ENCODE measurements at regions not wholly inside any gene's neighbourhood (a gene's known extent, or its start where the extent isn't known, plus 50 kb on each side); places are given as distances from the start of the nearest gene placed in this dataset.

DNA sequence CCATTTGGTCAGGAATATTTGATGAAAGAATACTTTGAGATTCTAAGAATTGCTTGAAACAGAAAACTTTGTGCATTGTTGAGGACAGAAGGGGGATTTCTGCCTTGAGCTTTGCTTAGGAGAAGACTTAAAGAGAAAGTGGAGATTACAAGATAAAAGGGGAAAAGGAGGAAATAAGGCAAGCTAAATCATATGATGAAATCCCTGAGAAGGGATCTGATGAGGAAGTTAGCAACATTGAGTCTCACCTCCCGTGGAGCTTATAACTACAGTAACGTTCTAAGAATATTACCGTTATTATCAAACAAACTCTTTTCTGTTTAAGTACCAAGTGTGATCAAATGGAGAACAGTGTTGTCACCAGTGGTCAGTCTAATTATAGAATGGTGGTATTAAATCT, 414.7 kb upstream of the NAALADL2 start:
- TF ChIP-seq TCF7L2 (IDR thresholded peaks at IDR 0.05; ENCODE audit: low read depth, low read length) (no peak), POLR2AphosphoS5 (IDR thresholded peaks at IDR 0.05; ENCODE audit: low read depth, low read length) (no peak), SIN3A (IDR thresholded peaks at IDR 0.05; ENCODE audit: borderline replicate concordance, insufficient read depth, low read depth, low read length) (no peak)
- TF ChIP-seq, protein P1, sequence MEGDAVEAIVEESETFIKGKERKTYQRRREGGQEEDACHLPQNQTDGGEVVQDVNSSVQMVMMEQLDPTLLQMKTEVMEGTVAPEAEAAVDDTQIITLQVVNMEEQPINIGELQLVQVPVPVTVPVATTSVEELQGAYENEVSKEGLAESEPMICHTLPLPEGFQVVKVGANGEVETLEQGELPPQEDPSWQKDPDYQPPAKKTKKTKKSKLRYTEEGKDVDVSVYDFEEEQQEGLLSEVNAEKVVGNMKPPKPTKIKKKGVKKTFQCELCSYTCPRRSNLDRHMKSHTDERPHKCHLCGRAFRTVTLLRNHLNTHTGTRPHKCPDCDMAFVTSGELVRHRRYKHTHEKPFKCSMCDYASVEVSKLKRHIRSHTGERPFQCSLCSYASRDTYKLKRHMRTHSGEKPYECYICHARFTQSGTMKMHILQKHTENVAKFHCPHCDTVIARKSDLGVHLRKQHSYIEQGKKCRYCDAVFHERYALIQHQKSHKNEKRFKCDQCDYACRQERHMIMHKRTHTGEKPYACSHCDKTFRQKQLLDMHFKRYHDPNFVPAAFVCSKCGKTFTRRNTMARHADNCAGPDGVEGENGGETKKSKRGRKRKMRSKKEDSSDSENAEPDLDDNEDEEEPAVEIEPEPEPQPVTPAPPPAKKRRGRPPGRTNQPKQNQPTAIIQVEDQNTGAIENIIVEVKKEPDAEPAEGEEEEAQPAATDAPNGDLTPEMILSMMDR (IDR thresholded peaks at IDR 0.05), result no peak
- TF ChIP-seq, protein P2, sequence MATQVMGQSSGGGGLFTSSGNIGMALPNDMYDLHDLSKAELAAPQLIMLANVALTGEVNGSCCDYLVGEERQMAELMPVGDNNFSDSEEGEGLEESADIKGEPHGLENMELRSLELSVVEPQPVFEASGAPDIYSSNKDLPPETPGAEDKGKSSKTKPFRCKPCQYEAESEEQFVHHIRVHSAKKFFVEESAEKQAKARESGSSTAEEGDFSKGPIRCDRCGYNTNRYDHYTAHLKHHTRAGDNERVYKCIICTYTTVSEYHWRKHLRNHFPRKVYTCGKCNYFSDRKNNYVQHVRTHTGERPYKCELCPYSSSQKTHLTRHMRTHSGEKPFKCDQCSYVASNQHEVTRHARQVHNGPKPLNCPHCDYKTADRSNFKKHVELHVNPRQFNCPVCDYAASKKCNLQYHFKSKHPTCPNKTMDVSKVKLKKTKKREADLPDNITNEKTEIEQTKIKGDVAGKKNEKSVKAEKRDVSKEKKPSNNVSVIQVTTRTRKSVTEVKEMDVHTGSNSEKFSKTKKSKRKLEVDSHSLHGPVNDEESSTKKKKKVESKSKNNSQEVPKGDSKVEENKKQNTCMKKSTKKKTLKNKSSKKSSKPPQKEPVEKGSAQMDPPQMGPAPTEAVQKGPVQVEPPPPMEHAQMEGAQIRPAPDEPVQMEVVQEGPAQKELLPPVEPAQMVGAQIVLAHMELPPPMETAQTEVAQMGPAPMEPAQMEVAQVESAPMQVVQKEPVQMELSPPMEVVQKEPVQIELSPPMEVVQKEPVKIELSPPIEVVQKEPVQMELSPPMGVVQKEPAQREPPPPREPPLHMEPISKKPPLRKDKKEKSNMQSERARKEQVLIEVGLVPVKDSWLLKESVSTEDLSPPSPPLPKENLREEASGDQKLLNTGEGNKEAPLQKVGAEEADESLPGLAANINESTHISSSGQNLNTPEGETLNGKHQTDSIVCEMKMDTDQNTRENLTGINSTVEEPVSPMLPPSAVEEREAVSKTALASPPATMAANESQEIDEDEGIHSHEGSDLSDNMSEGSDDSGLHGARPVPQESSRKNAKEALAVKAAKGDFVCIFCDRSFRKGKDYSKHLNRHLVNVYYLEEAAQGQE (IDR thresholded peaks at IDR 0.05; ENCODE audit: insufficient read depth in 1 of 2, low read depth in 2 of 2, low read length in 1 of 2), result no peak
- no peaks in the 10 kb centered on the region for H3K36me3 ChIP-seq (ENCODE audit: control insufficient read depth, insufficient read depth, low read length)
- H3K9me3 ChIP-seq (ENCODE audit: control insufficient read depth, insufficient read depth, low read depth, low read length), result peaks cover 20% of the 10 kb centered on the region
- ChIA-PET CTCF (no interaction called here), POLR2A (no interaction called here)
- intact Hi-C loops (cut with micrococcal nuclease; ENCODE audit: unreplicated experiment), result no loop called here
- no peaks in the 10 kb centered on the region for H3K27me3 ChIP-seq (ENCODE audit: control insufficient read depth, insufficient read depth, low read length)
- ATAC-seq (no peak), DNase-seq (ENCODE audit: low read depth, low spot score) (no peak)
- H3K27ac ChIP-seq (ENCODE audit: low read length), result no peak overlapping the region; the same call in 1 of the 2 replicates
- H3K4me3 ChIP-seq (ENCODE audit: low read depth in 2 of 2, low read length in 2 of 2), result no peak overlapping the region
- in situ Hi-C loops (cut with HindIII; ENCODE audit: low pct_unique_long_range_greater_than_20kb, low sequenced_read_pairs), result no loop called here
- BruUV-seq (replicated peaks), result no TSS peak
- H3K4me1 ChIP-seq (ENCODE audit: control insufficient read depth, insufficient read depth, low read length), result peaks cover 11% of the 10 kb centered on the region

DNA sequence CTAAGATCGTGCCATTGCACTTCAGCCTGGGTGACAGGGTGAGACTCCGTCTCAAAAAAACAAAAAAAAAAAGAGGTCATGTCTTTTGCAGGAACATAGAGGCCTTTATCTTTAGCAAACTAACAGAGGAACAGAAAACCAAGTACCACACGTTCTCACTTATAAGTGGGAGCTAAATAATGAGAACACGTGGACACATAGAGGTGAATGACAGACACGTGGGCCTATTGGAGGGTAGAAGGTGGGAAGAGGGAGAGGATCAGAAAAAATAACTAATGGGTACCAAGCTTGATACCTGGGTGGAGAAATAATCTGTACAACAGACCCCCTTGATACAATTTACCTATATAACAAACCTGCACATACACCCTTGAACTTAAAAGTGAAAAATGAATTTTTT, 401.4 kb upstream of the NAALADL2 start:
- intact Hi-C loops (cut with micrococcal nuclease; ENCODE audit: unreplicated experiment), result no loop called here
- TF ChIP-seq, protein P1 (IDR thresholded peaks at IDR 0.05), result no peak
- TF ChIP-seq TCF7L2 (IDR thresholded peaks at IDR 0.05; ENCODE audit: low read depth, low read length) (no peak), SIN3A (IDR thresholded peaks at IDR 0.05; ENCODE audit: borderline replicate concordance, insufficient read depth, low read depth, low read length) (no peak), POLR2AphosphoS5 (IDR thresholded peaks at IDR 0.05; ENCODE audit: low read depth, low read length) (no peak)
- TF ChIP-seq, protein P2 (IDR thresholded peaks at IDR 0.05; ENCODE audit: insufficient read depth in 1 of 2, low read depth in 2 of 2, low read length in 1 of 2), result no peak
- Histone ChIP-seq H3K4me1 (ENCODE audit: control insufficient read depth, insufficient read depth, low read length) (no peaks in the 10 kb centered on the region), H3K27ac (ENCODE audit: low read length) (no peak overlapping the region), H3K4me3 (ENCODE audit: low read depth in 2 of 2, low read length in 2 of 2) (no peak overlapping the region), H3K27me3 (ENCODE audit: control insufficient read depth, insufficient read depth, low read length) (no peaks in the 10 kb centered on the region), H3K36me3 (ENCODE audit: control insufficient read depth, insufficient read depth, low read length) (no peaks in the 10 kb centered on the region), H3K9me3 (ENCODE audit: control insufficient read depth, insufficient read depth, low read depth, low read length) (0 out of 2 replicates have a peak, but pooled peaks cover 2% of the 10 kb centered on the region)
- no peak for DNase-seq (ENCODE audit: low read depth, low spot score)
- ATAC-seq, result no peak
- POLR2A ChIA-PET, result no interaction called here
- CTCF ChIA-PET, result no interaction called here
- BruUV-seq (replicated peaks), result no TSS peak
- in situ Hi-C loops (cut with HindIII; ENCODE audit: low pct_unique_long_range_greater_than_20kb, low sequenced_read_pairs), result no loop called here
